Activated CD4-positive, alpha-beta T cell treated with anti-CD3 and anti-CD28 coated beads, Interleukin-2, amount 50 U/mL, for 4 hours (primary cell): ENCODE measurements at regions not wholly inside any gene's neighbourhood (a gene's known extent, or its start where the extent isn't known, plus 50 kb on each side); places are given as distances from the start of the nearest gene placed in this dataset.
"Not testable (repeated sequence)": the region's sequence is repeated elsewhere in the genome, so short reads cannot be mapped to it uniquely, and the experiment has no call there.

Source experiments
- DNase-seq, 2 experiments: peaks; one replicate each; pipeline ENCODE4 v3.0.0-alpha.2; 2020

- no peak for DNase-seq
Measured at GRCh38 chr10:36026081-36026480, 384.0 kb upstream of the FZD8 start.

- no peak for DNase-seq
Measured at GRCh38 chr10:36023939-36024338, 381.8 kb upstream of the FZD8 start.

GRCh38 chr10:36021096-36021495, 379.0 kb upstream of the FZD8 start:
- DNase-seq: no peak

- no peak for DNase-seq
Measured at GRCh38 chr10:36019749-36020148, 377.7 kb upstream of the FZD8 start.

- DNase-seq: no peak
Measured at GRCh38 chr10:36018996-36019395, 376.9 kb upstream of the FZD8 start.

- no peak for DNase-seq
Measured at GRCh38 chr10:36017137-36017536, 375.0 kb upstream of the FZD8 start.

- no peak for DNase-seq
Measured at GRCh38 chr10:36007369-36007768, 365.3 kb upstream of the FZD8 start.

GRCh38 chr10:36003688-36004087, 361.6 kb upstream of the FZD8 start:
- DNase-seq: no peak

GRCh38 chr10:36003031-36003600, 361.0 kb upstream of the FZD8 start:
- no peak for DNase-seq

GRCh38 chr10:36002445-36002844, 360.3 kb upstream of the FZD8 start:
- no peak for DNase-seq

- DNase-seq: not testable (repeated sequence)
Measured at GRCh38 chr10:36000754-36001153, 358.7 kb upstream of the FZD8 start.

GRCh38 chr10:35998026-35998425, 355.9 kb upstream of the FZD8 start:
- no peak for DNase-seq

GRCh38 chr10:35995485-35995884, 353.4 kb upstream of the FZD8 start:
- DNase-seq: no peak

GRCh38 chr10:35993591-35994515, 351.8 kb upstream of the FZD8 start:
- no peak for DNase-seq

- DNase-seq: no peak
Measured at GRCh38 chr10:35992107-35992506, 350.0 kb upstream of the FZD8 start.

- DNase-seq: no peak
Measured at GRCh38 chr10:35986756-35987502, 344.8 kb upstream of the FZD8 start.

GRCh38 chr10:35979116-35979515, 337.0 kb upstream of the FZD8 start:
- no peak for DNase-seq

GRCh38 chr10:35973912-35974591, 332.0 kb upstream of the FZD8 start:
- DNase-seq: not testable (repeated sequence)

- DNase-seq: no peak
Measured at GRCh38 chr10:35972275-35972674, 330.2 kb upstream of the FZD8 start.

GRCh38 chr10:35971397-35971796, 329.3 kb upstream of the FZD8 start:
- no peak for DNase-seq

GRCh38 chr10:35963685-35964084, 321.6 kb upstream of the FZD8 start:
- no peak for DNase-seq

GRCh38 chr10:35961501-35961900, 319.4 kb upstream of the FZD8 start:
- no peak for DNase-seq

GRCh38 chr10:35959252-35959651, 317.2 kb upstream of the FZD8 start:
- DNase-seq: no peak
